ENCODE measurements at regions not wholly inside any gene's neighbourhood (a gene's known extent, or its start where the extent isn't known, plus 50 kb on each side); places are given as distances from the start of the nearest gene placed in this dataset.

- no peak for DNase-seq (ENCODE audit: unreplicated experiment)
- Mint-ChIP-seq H3K9me3 (ENCODE audit: unreplicated experiment) (peaks cover 8% of the 10 kb centered on the region), H3K27ac (ENCODE audit: low read depth, unreplicated experiment) (peak overlapping the region; percentile 36), H3K4me3 (ENCODE audit: unreplicated experiment) (no peak overlapping the region), H3K27me3 (ENCODE audit: insufficient read depth, unreplicated experiment) (no peaks in the 10 kb centered on the region), H3K36me3 (ENCODE audit: insufficient read depth, unreplicated experiment) (peaks cover 6% of the 10 kb centered on the region), H3K4me1 (ENCODE audit: insufficient read depth, unreplicated experiment) (peaks cover 19% of the 10 kb centered on the region)
- ChIA-PET CTCF (interaction anchor here (0.7 kb wide), 2 partner anchors 21 to 22 kb away, joined by 3 to 4 read pairs; no protein-coding TSS in a partner anchor), POLR2A (interaction anchor here (0.7 to 1.2 kb wide), 3 partner anchors 10 to 96 kb away, joined by 3 read pairs; no protein-coding TSS in a partner anchor)
- no TSS peak for BruUV-seq (replicated peaks)
- no peak for TF ChIP-seq CTCF (IDR thresholded peaks at IDR 0.05; ENCODE audit: unreplicated experiment)
- intact Hi-C loops (cut with micrococcal nuclease), result no loop called here
Measured at GRCh38 chr9:107870927-107871680, 381.5 kb upstream of the KLF4 start.

GRCh38 chr9:107870221-107870620 lies 380.7 kb upstream of the KLF4 start:
- H3K4me1 Mint-ChIP-seq (ENCODE audit: insufficient read depth, unreplicated experiment), result peaks cover 19% of the 10 kb centered on the region
- no TSS peak for BruUV-seq (replicated peaks)

GRCh38 chr9:107869111-107869510 lies 379.5 kb upstream of the KLF4 start:
- Mint-ChIP-seq H3K4me1 (ENCODE audit: insufficient read depth, unreplicated experiment) (peaks cover 19% of the 10 kb centered on the region), H3K9me3 (ENCODE audit: unreplicated experiment) (peaks cover 8% of the 10 kb centered on the region), H3K4me3 (ENCODE audit: unreplicated experiment) (no peak overlapping the region), H3K36me3 (ENCODE audit: insufficient read depth, unreplicated experiment) (peaks cover 6% of the 10 kb centered on the region), H3K27me3 (ENCODE audit: insufficient read depth, unreplicated experiment) (no peaks in the 10 kb centered on the region), H3K27ac (ENCODE audit: low read depth, unreplicated experiment) (no peak overlapping the region)
- ChIA-PET POLR2A (interaction anchor here (0.6 kb wide), 1 partner anchor 135 kb away, joined by 3 read pairs; no protein-coding TSS in a partner anchor), CTCF (interaction anchor here (0.7 kb wide), 1 partner anchor 60 kb away, joined by 3 read pairs; no protein-coding TSS in a partner anchor)
- no peak for DNase-seq (ENCODE audit: unreplicated experiment)
- intact Hi-C loops (cut with micrococcal nuclease), result no loop called here
- BruUV-seq (replicated peaks), result no TSS peak
- TF ChIP-seq CTCF (IDR thresholded peaks at IDR 0.05; ENCODE audit: unreplicated experiment), result no peak

More at GRCh38 chr9:107870221-107870620, 380.7 kb upstream of the KLF4 start:
- H3K9me3 Mint-ChIP-seq (ENCODE audit: unreplicated experiment), result peaks cover 8% of the 10 kb centered on the region
- H3K36me3 Mint-ChIP-seq (ENCODE audit: insufficient read depth, unreplicated experiment), result peaks cover 6% of the 10 kb centered on the region
- DNase-seq (ENCODE audit: unreplicated experiment), result no peak
- ChIA-PET CTCF (no interaction called here), POLR2A (interaction anchor here (1.2 kb wide), 1 partner anchor 14 kb away, joined by 3 read pairs; no protein-coding TSS in a partner anchor)
- intact Hi-C loops (cut with micrococcal nuclease), result no loop called here
- H3K27me3 Mint-ChIP-seq (ENCODE audit: insufficient read depth, unreplicated experiment), result no peaks in the 10 kb centered on the region
- H3K27ac Mint-ChIP-seq (ENCODE audit: low read depth, unreplicated experiment), result no peak overlapping the region
- no peak overlapping the region for H3K4me3 Mint-ChIP-seq (ENCODE audit: unreplicated experiment)
- no peak for TF ChIP-seq CTCF (IDR thresholded peaks at IDR 0.05; ENCODE audit: unreplicated experiment)

- H3K27me3 Mint-ChIP-seq (ENCODE audit: insufficient read depth, unreplicated experiment), result no peaks in the 10 kb centered on the region
- H3K4me3 Mint-ChIP-seq (ENCODE audit: unreplicated experiment), result no peak overlapping the region
- H3K27ac Mint-ChIP-seq (ENCODE audit: low read depth, unreplicated experiment), result peak overlapping the region; percentile 48
- H3K4me1 Mint-ChIP-seq (ENCODE audit: insufficient read depth, unreplicated experiment), result peaks cover 19% of the 10 kb centered on the region
- DNase-seq (ENCODE audit: unreplicated experiment), result no peak
- CTCF ChIA-PET, result no interaction called here
- peaks cover 8% of the 10 kb centered on the region for H3K9me3 Mint-ChIP-seq (ENCODE audit: unreplicated experiment)
- H3K36me3 Mint-ChIP-seq (ENCODE audit: insufficient read depth, unreplicated experiment), result peaks cover 6% of the 10 kb centered on the region
- intact Hi-C loops (cut with micrococcal nuclease), result no loop called here
- no peak for TF ChIP-seq CTCF (IDR thresholded peaks at IDR 0.05; ENCODE audit: unreplicated experiment)
- BruUV-seq (replicated peaks), result no TSS peak
- POLR2A ChIA-PET, result no interaction called here
Measured at GRCh38 chr9:107868186-107868585, 378.6 kb upstream of the KLF4 start.
